Astrocyte of the spinal cord (primary cell): ENCODE measurements at regions not wholly inside any gene's neighbourhood (a gene's known extent, or its start where the extent isn't known, plus 50 kb on each side); places are given as distances from the start of the nearest gene placed in this dataset.

Experiments used
- DNase-seq: peaks from one replicate; pipeline ENCODE4 v3.0.0; 2011; ENCODE audit warnings: low read depth, low spot score
- H3K4me3 ChIP-seq: 2 replicates; pipeline ENCODE4 v1.5.1; 2011; ENCODE audit warnings: low read depth, mild to moderate bottlenecking, low read length, moderate library complexity
- CTCF ChIP-seq: IDR thresholded peaks from 2 replicates; pipeline ENCODE4 v1.5.1; 2012; ENCODE audit warnings: low read depth, mild to moderate bottlenecking, low read length, inconsistent platforms
- in situ Hi-C: cut with HindIII; loops from 2 replicates; pipeline ENCODE4 v1.10.0; 2017; ENCODE audit warnings: low sequenced_read_pairs

GRCh38 chr22:48699511-48699910 is 1128.2 kb downstream of the BRD1 start:
- no peak overlapping the region for H3K4me3 ChIP-seq
- no peak for DNase-seq
- no peak for TF ChIP-seq CTCF
- in situ Hi-C loops, result no loop called here

- TF ChIP-seq CTCF, result no peak
Measured at GRCh38 chr22:48698618-48699017, 1129.1 kb downstream of the BRD1 start.

GRCh38 chr22:48697694-48698276 is 1129.9 kb downstream of the BRD1 start:
- in situ Hi-C loops, result no loop called here
- DNase-seq, result no peak
- no peak overlapping the region for H3K4me3 ChIP-seq
- TF ChIP-seq CTCF, result no peak

More at GRCh38 chr22:48698618-48699017, 1129.1 kb downstream of the BRD1 start:
- DNase-seq, result no peak
- in situ Hi-C loops, result no loop called here
- H3K4me3 ChIP-seq, result no peak overlapping the region

GRCh38 chr22:48697223-48697622 is 1130.5 kb downstream of the BRD1 start:
- no peak overlapping the region for H3K4me3 ChIP-seq
- TF ChIP-seq CTCF, result no peak
- in situ Hi-C loops, result no loop called here
- no peak for DNase-seq

GRCh38 chr22:48696371-48696770 is 1131.3 kb downstream of the BRD1 start:
- no peak overlapping the region for H3K4me3 ChIP-seq
- DNase-seq, result no peak
- TF ChIP-seq CTCF, result no peak
- in situ Hi-C loops, result no loop called here

- in situ Hi-C loops, result no loop called here
- no peak for DNase-seq
- no peak for TF ChIP-seq CTCF
Measured at GRCh38 chr22:48695731-48696305, 1131.9 kb downstream of the BRD1 start.

GRCh38 chr22:48695251-48695650 is 1132.4 kb downstream of the BRD1 start:
- no peak for DNase-seq
- no peak overlapping the region for H3K4me3 ChIP-seq
- TF ChIP-seq CTCF, result no peak
- in situ Hi-C loops, result no loop called here

More at GRCh38 chr22:48695731-48696305, 1131.9 kb downstream of the BRD1 start:
- H3K4me3 ChIP-seq, result no peak overlapping the region
